ENCODE measurements at regions not wholly inside any gene's neighbourhood (a gene's known extent, or its start where the extent isn't known, plus 50 kb on each side); places are given as distances from the start of the nearest gene placed in this dataset.

- DNase-seq (ENCODE audit: insufficient read length) (no peak), FAIRE-seq (no peak)
- no peak for TF ChIP-seq POLR2AphosphoS5 (IDR thresholded peaks at IDR 0.05; ENCODE audit: low read depth, low read length)
- TF ChIP-seq TAF1 (IDR thresholded peaks at IDR 0.05; ENCODE audit: borderline replicate concordance, low read depth, low read length): no peak
- no peak for TF ChIP-seq POLR2A (IDR thresholded peaks at IDR 0.05; ENCODE audit: low read depth, low read length)
Observed at GRCh38 chr5:74122979-74123590, 497.1 kb downstream of the ARHGEF28 start.

DNA sequence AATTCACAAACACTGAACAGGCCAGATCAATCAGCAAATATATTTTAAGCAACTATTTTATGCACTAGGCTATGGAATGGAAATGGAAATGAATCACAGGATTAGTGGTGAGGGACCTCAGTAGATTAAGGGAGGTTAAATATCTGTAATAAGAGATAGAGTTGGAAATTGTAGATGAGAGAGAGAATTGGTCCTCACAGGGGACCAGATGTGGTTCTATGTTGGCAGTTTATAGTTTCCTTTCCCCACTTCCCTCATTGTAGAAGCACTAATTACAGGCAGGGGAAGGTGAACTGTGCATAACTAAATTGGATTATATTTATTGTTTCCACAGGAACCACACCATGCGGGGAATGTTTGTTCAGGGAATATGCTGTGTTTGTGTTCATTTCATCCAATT lies 496.2 kb downstream of the ARHGEF28 start:
- no peak for DNase-seq (ENCODE audit: insufficient read length)
- TF ChIP-seq TAF1 (IDR thresholded peaks at IDR 0.05; ENCODE audit: borderline replicate concordance, low read depth, low read length) (no peak), POLR2AphosphoS5 (IDR thresholded peaks at IDR 0.05; ENCODE audit: low read depth, low read length) (no peak), POLR2A (IDR thresholded peaks at IDR 0.05; ENCODE audit: low read depth, low read length) (no peak)
- no peak for FAIRE-seq

DNA sequence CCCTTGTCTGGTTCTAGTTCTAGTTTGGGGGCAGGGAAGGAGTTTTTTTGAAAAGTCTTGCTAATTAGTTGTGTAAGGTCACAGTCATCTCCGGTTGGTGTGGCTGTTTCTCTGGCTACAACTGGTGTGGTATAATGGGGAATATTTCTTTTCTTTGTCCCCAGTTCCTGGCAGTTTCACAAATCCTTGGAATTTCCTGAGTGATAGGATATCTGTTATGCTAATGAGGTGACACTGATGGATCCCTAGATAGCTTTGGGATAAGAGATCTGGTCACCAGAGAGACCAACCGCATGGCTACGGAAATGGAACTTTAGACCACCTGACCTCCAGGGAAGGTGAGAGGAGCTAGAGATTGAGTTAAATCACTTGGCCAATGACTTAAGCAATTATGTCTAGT lies 494.6 kb downstream of the ARHGEF28 start:
- TF ChIP-seq POLR2A (IDR thresholded peaks at IDR 0.05; ENCODE audit: low read depth, low read length) (no peak), POLR2AphosphoS5 (IDR thresholded peaks at IDR 0.05; ENCODE audit: low read depth, low read length) (no peak), TAF1 (IDR thresholded peaks at IDR 0.05; ENCODE audit: borderline replicate concordance, low read depth, low read length) (no peak)
- FAIRE-seq (no peak), DNase-seq (ENCODE audit: insufficient read length) (no peak)

GRCh38 chr5:74118071-74118470 lies 492.1 kb downstream of the ARHGEF28 start:
- no peak for FAIRE-seq
- no peak for DNase-seq (ENCODE audit: insufficient read length)
- TF ChIP-seq POLR2AphosphoS5 (IDR thresholded peaks at IDR 0.05; ENCODE audit: low read depth, low read length): no peak
- no peak for TF ChIP-seq POLR2A (IDR thresholded peaks at IDR 0.05; ENCODE audit: low read depth, low read length)
- no peak for TF ChIP-seq TAF1 (IDR thresholded peaks at IDR 0.05; ENCODE audit: borderline replicate concordance, low read depth, low read length)

DNA sequence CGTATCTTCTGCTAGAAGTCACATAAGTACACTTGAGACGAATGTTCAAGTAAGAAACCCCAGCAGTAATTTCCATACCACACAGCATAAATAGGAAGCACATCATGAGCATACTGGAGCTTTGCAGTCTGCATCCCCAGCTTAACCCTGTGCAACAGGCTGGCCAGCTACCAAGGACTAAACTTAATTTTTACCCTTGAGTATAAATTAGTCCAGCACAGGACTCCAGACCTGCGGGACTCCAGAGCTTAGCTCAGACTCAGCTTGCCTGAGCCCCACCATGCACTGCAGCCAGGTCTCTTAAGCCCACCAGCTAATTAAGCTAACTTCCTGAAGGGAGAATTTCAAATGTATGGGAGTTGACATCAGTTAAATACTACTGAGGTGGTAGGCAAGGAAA lies 491.0 kb downstream of the ARHGEF28 start:
- FAIRE-seq: no peak
- TF ChIP-seq POLR2A (IDR thresholded peaks at IDR 0.05; ENCODE audit: low read depth, low read length): no peak
- TF ChIP-seq POLR2AphosphoS5 (IDR thresholded peaks at IDR 0.05; ENCODE audit: low read depth, low read length): no peak
- TF ChIP-seq TAF1 (IDR thresholded peaks at IDR 0.05; ENCODE audit: borderline replicate concordance, low read depth, low read length): no peak

GRCh38 chr5:74116266-74116665 lies 490.3 kb downstream of the ARHGEF28 start:
- TF ChIP-seq POLR2A (IDR thresholded peaks at IDR 0.05; ENCODE audit: low read depth, low read length) (no peak), POLR2AphosphoS5 (IDR thresholded peaks at IDR 0.05; ENCODE audit: low read depth, low read length) (no peak), TAF1 (IDR thresholded peaks at IDR 0.05; ENCODE audit: borderline replicate concordance, low read depth, low read length) (no peak)
- DNase-seq (ENCODE audit: insufficient read length) (no peak), FAIRE-seq (no peak)

More for the DNA sequence above, 491.0 kb downstream of the ARHGEF28 start:
- no peak for DNase-seq (ENCODE audit: insufficient read length)

- no peak for FAIRE-seq
- DNase-seq (ENCODE audit: insufficient read length): no peak
- TF ChIP-seq POLR2A (IDR thresholded peaks at IDR 0.05; ENCODE audit: low read depth, low read length): no peak
- TF ChIP-seq POLR2AphosphoS5 (IDR thresholded peaks at IDR 0.05; ENCODE audit: low read depth, low read length): no peak
- TF ChIP-seq TAF1 (IDR thresholded peaks at IDR 0.05; ENCODE audit: borderline replicate concordance, low read depth, low read length): no peak
Observed at GRCh38 chr5:74113927-74114326, 487.9 kb downstream of the ARHGEF28 start.

- FAIRE-seq (no peak), DNase-seq (ENCODE audit: insufficient read length) (no peak)
- TF ChIP-seq TAF1 (IDR thresholded peaks at IDR 0.05; ENCODE audit: borderline replicate concordance, low read depth, low read length) (no peak), POLR2A (IDR thresholded peaks at IDR 0.05; ENCODE audit: low read depth, low read length) (no peak), POLR2AphosphoS5 (IDR thresholded peaks at IDR 0.05; ENCODE audit: low read depth, low read length) (no peak)
Observed at GRCh38 chr5:74113196-74113540, 487.2 kb downstream of the ARHGEF28 start.

DNA sequence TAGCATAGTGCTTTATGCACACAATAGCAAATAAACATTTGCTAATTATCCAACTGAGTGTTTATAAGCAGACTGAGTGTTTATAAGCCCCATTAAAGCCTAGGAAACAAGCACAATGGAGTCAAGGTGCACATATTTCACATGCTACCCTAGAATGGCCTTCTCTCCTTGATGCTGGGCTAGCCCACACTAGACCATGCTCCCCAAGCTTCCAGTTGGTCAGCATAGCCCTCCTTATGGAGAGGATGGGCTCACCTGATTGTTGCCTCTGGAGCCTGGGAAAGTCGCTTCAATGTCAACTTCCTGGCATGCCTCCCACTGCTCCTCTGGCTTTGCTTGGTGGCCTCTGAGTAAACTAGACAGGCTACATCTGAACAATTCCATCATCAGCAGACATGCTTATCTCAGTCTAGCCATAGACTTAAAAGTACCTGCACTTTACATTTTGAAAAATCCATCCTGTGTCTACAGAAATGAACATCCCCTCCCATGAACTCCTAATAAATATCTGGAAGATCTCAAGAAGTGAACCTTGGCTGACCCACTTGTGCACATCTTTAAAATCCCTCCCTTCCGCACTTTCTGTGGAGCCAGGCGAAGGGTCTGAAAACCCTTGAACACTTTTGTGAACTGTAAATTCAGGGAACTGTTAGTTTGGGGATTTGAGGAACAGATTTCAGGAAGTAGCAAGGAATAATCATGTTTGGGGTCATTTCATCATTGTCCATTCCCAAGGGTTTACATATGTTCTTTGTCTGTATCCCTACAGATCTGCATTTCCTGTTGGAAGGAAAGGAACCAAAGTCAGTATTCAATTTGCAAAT lies 486.6 kb downstream of the ARHGEF28 start:
- TF ChIP-seq TAF1 (IDR thresholded peaks at IDR 0.05; ENCODE audit: borderline replicate concordance, low read depth, low read length) (no peak), POLR2AphosphoS5 (IDR thresholded peaks at IDR 0.05; ENCODE audit: low read depth, low read length) (no peak), POLR2A (IDR thresholded peaks at IDR 0.05; ENCODE audit: low read depth, low read length) (no peak)
- DNase-seq (ENCODE audit: insufficient read length): no peak
- no peak for FAIRE-seq

GRCh38 chr5:74111764-74112163 lies 485.8 kb downstream of the ARHGEF28 start:
- DNase-seq (ENCODE audit: insufficient read length): no peak
- TF ChIP-seq POLR2AphosphoS5 (IDR thresholded peaks at IDR 0.05; ENCODE audit: low read depth, low read length) (no peak), POLR2A (IDR thresholded peaks at IDR 0.05; ENCODE audit: low read depth, low read length) (no peak), TAF1 (IDR thresholded peaks at IDR 0.05; ENCODE audit: borderline replicate concordance, low read depth, low read length) (no peak)
- no peak for FAIRE-seq

DNA sequence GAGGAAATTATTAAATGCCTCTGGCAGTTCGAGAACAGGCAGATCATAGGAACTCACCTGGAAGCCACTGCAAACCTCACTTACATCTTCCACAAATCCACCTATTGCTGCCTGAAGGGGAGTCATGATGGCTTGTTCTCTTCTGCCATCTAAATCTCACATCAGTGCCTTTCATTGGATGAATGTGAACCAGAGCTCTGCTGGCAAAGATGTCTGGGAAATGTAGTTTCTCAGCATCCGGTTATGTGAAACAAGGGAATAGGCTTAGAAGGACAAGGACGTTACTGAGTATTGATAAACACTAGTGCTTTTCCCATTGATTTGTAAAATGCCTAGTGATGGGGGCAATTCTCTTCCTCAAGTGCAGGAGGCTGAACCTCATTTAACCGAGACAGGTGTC lies 483.3 kb downstream of the ARHGEF28 start:
- DNase-seq (ENCODE audit: insufficient read length) (no peak), FAIRE-seq (no peak)
- TF ChIP-seq POLR2AphosphoS5 (IDR thresholded peaks at IDR 0.05; ENCODE audit: low read depth, low read length) (no peak), TAF1 (IDR thresholded peaks at IDR 0.05; ENCODE audit: borderline replicate concordance, low read depth, low read length) (no peak), POLR2A (IDR thresholded peaks at IDR 0.05; ENCODE audit: low read depth, low read length) (no peak)

DNA sequence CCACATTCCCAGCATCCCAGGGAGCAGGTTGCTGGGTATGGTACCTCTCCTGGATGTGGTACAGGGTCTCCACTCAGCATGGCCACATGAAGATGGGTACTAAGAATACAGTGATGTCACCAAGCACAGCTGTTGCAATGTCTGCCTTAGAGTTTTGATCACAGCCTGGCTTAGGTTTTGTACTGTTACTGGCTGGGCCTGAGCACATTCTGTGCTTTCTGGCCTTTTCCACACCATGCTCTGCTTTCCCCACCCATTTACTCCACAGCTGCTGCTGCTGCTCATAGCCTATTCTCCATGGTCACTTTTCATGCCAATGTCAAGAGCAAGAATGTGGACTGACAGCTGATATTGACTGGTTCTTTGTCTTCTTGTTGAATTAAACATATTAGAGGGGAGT lies 481.9 kb downstream of the ARHGEF28 start:
- no peak for TF ChIP-seq TAF1 (IDR thresholded peaks at IDR 0.05; ENCODE audit: borderline replicate concordance, low read depth, low read length)
- TF ChIP-seq POLR2AphosphoS5 (IDR thresholded peaks at IDR 0.05; ENCODE audit: low read depth, low read length): no peak
- no peak for TF ChIP-seq POLR2A (IDR thresholded peaks at IDR 0.05; ENCODE audit: low read depth, low read length)
- DNase-seq (ENCODE audit: insufficient read length) (no peak), FAIRE-seq (no peak)
